Head of caudate nucleus (tissue), 42 donors: ENCODE measurements at regions not wholly inside any gene's neighbourhood (a gene's known extent, or its start where the extent isn't known, plus 50 kb on each side); places are given as distances from the start of the nearest gene placed in this dataset.

Source experiments
- DNase-seq, 42 donors: peaks; one replicate each; pipeline versions ENCODE4 v3.0.0 to v3.0.0-alpha.2; 2020 to 2021; ENCODE audit warnings: mixed read lengths in 7 of 42
- intact Hi-C: fragments of 100-400 bp; cut with DNase I; formaldehyde crosslinking; loops from one replicate; pipeline ENCODE4 v1.15.0; 2022

- no peak for DNase-seq
- intact Hi-C loops: no loop called here
Observed at GRCh38 chr13:100875392-100876043, 200.9 kb upstream of the TMTC4 start.

- intact Hi-C loops: no loop called here
- no peak for DNase-seq
Observed at GRCh38 chr13:100872761-100873160, 198.2 kb upstream of the TMTC4 start.

- intact Hi-C loops: no loop called here
Observed at GRCh38 chr13:100870898-100871297, 196.3 kb upstream of the TMTC4 start.

GRCh38 chr13:100860866-100861265 lies 186.3 kb upstream of the TMTC4 start:
- intact Hi-C loops: no loop called here
- DNase-seq: no peak

More at GRCh38 chr13:100870898-100871297, 196.3 kb upstream of the TMTC4 start:
- no peak for DNase-seq

GRCh38 chr13:100859861-100860260 lies 185.3 kb upstream of the TMTC4 start:
- no peak for DNase-seq
- intact Hi-C loops: no loop called here

- intact Hi-C loops: no loop called here
- no peak for DNase-seq
Observed at GRCh38 chr13:100855151-100855550, 180.6 kb upstream of the TMTC4 start.

GRCh38 chr13:100854006-100854405 lies 179.4 kb upstream of the TMTC4 start:
- intact Hi-C loops: no loop called here
- no peak for DNase-seq

- intact Hi-C loops: no loop called here
- no peak for DNase-seq
Observed at GRCh38 chr13:100853434-100853833, 178.8 kb upstream of the TMTC4 start.

- no peak for DNase-seq
- intact Hi-C loops: no loop called here
Observed at GRCh38 chr13:100852146-100852545, 177.6 kb upstream of the TMTC4 start.

- intact Hi-C loops: no loop called here
- no peak for DNase-seq
Observed at GRCh38 chr13:100848304-100848703, 173.7 kb upstream of the TMTC4 start.

GRCh38 chr13:100845128-100845757 lies 170.6 kb upstream of the TMTC4 start:
- DNase-seq: no peak
- intact Hi-C loops: no loop called here

GRCh38 chr13:100842136-100842535 lies 167.5 kb upstream of the TMTC4 start:
- no peak for DNase-seq
- intact Hi-C loops: no loop called here

- intact Hi-C loops: no loop called here
- DNase-seq: no peak
Observed at GRCh38 chr13:100838387-100838786, 163.8 kb upstream of the TMTC4 start.

GRCh38 chr13:100837631-100838030 lies 163.0 kb upstream of the TMTC4 start:
- intact Hi-C loops: no loop called here
- DNase-seq: no peak

- intact Hi-C loops: no loop called here
- DNase-seq: no peak
Observed at GRCh38 chr13:100836711-100837110, 162.1 kb upstream of the TMTC4 start.

- intact Hi-C loops: no loop called here
- DNase-seq: no peak
Observed at GRCh38 chr13:100835695-100836094, 161.1 kb upstream of the TMTC4 start.

GRCh38 chr13:100833427-100833826 lies 158.8 kb upstream of the TMTC4 start:
- DNase-seq: no peak
- intact Hi-C loops: no loop called here

GRCh38 chr13:100828226-100828625 lies 153.6 kb upstream of the TMTC4 start:
- intact Hi-C loops: no loop called here
- peak in 3 of 42 donors; percentile 13 to 49 (median 17) for DNase-seq

GRCh38 chr13:100827489-100828176 lies 153.0 kb upstream of the TMTC4 start:
- intact Hi-C loops: no loop called here
- DNase-seq: no peak

- intact Hi-C loops: no loop called here
- DNase-seq: no peak
Observed at GRCh38 chr13:100826441-100826840, 151.8 kb upstream of the TMTC4 start.

GRCh38 chr13:100825557-100825956 lies 151.0 kb upstream of the TMTC4 start:
- peak in 1 of 42 donors; percentile 9 for DNase-seq
- intact Hi-C loops: no loop called here
